Upper lobe of right lung (tissue), 1 donor: ENCODE measurements at regions not wholly inside any gene's neighbourhood (a gene's known extent, or its start where the extent isn't known, plus 50 kb on each side); places are given as distances from the start of the nearest gene placed in this dataset.

ENCODE experiments used
- ATAC-seq: fragments of 200-7000 bp; cut with Tn5 transposase; one replicate; pipeline ENCODE4 v1.9.1; 2020; ENCODE audit warnings: mild to moderate bottlenecking, moderate library complexity
- DNase-seq: peaks from one replicate; pipeline ENCODE4 v3.0.0-alpha.2; 2020
- H3K27ac ChIP-seq: fragments of 200-600 bp; one replicate; pipeline ENCODE4 v1.8.0; 2022
- H3K27me3 ChIP-seq: fragments of 200-600 bp; one replicate; pipeline ENCODE4 v1.8.0; 2022; ENCODE audit warnings: mild to moderate bottlenecking
- H3K36me3 ChIP-seq: fragments of 200-600 bp; one replicate; pipeline ENCODE4 v1.8.0; 2022
- H3K4me1 ChIP-seq: fragments of 200-600 bp; one replicate; pipeline ENCODE4 v1.8.0; 2022
- H3K4me3 ChIP-seq: fragments of 200-600 bp; one replicate; pipeline ENCODE4 v1.8.0; 2022; ENCODE audit warnings: mild to moderate bottlenecking
- H3K9me3 ChIP-seq: fragments of 200-600 bp; one replicate; pipeline ENCODE4 v1.8.0; 2022
- intact Hi-C: fragments of 100-400 bp; cut with DNase I; formaldehyde crosslinking; loops from one replicate; pipeline ENCODE4 v1.11.0; 2022
- TF ChIP-seq, protein P1 (sequence below): fragments of 200-600 bp; IDR thresholded peaks from one replicate; pipeline ENCODE4 v1.8.0; 2022; ENCODE audit warnings: antibody characterized with exemption
- donor health status: DM: no; HTN: yes; CAD: no; lungs with severe emphysema.

DNA sequence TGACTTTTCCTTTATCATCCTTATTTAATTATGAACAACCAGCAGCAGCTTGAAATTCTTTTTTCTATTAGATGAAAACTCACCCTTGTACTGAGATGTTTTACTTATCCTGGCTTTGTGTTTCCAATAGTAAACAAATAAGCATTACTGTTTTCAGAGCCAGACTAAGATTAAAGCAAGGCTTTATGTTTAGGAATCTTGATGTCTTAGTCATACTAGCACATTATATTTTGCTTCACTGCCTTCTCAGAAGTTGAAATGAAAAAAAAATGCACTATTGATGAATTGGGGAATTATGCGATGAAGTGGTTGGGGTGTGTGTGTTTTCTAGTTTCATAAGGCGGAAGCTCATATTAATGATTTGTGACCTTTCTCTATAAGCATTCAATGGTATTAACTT, 301.2 kb upstream of the E2F7 start:
- Histone ChIP-seq H3K36me3 (no peaks in the 10 kb centered on the region), H3K4me3 (no peak overlapping the region), H3K27ac (no peak overlapping the region), H3K4me1 (no peaks in the 10 kb centered on the region), H3K27me3 (no peaks in the 10 kb centered on the region), H3K9me3 (no peaks in the 10 kb centered on the region)
- intact Hi-C loops: no loop called here
- no peak for DNase-seq
- TF ChIP-seq, protein P1, sequence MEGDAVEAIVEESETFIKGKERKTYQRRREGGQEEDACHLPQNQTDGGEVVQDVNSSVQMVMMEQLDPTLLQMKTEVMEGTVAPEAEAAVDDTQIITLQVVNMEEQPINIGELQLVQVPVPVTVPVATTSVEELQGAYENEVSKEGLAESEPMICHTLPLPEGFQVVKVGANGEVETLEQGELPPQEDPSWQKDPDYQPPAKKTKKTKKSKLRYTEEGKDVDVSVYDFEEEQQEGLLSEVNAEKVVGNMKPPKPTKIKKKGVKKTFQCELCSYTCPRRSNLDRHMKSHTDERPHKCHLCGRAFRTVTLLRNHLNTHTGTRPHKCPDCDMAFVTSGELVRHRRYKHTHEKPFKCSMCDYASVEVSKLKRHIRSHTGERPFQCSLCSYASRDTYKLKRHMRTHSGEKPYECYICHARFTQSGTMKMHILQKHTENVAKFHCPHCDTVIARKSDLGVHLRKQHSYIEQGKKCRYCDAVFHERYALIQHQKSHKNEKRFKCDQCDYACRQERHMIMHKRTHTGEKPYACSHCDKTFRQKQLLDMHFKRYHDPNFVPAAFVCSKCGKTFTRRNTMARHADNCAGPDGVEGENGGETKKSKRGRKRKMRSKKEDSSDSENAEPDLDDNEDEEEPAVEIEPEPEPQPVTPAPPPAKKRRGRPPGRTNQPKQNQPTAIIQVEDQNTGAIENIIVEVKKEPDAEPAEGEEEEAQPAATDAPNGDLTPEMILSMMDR: no peak
- ATAC-seq: no peak

DNA sequence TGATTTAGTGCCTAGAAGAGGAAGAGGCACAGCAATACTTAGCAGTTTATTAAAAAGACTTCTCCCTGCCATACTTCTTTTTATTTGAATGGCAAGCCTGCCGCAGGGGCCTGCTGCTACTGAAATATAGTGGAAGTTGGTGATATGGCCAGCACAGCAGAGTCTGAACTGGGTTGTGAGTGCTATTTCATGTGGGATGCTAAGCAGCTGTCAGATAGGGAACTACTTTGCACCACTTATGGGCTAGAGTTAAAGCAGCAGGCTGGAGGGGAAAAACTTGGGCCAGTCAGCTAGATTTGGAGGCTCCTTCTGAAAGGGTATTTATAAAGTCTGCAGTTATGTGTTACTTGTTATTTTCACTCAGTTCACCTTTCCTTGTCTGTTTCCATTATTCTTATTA, 299.0 kb upstream of the E2F7 start:
- Histone ChIP-seq H3K9me3 (no peaks in the 10 kb centered on the region), H3K27me3 (no peaks in the 10 kb centered on the region), H3K36me3 (no peaks in the 10 kb centered on the region), H3K4me1 (no peaks in the 10 kb centered on the region), H3K4me3 (no peak overlapping the region), H3K27ac (no peak overlapping the region)
- no peak for ATAC-seq
- DNase-seq: no peak
- TF ChIP-seq, protein P1: no peak
- intact Hi-C loops: no loop called here

DNA sequence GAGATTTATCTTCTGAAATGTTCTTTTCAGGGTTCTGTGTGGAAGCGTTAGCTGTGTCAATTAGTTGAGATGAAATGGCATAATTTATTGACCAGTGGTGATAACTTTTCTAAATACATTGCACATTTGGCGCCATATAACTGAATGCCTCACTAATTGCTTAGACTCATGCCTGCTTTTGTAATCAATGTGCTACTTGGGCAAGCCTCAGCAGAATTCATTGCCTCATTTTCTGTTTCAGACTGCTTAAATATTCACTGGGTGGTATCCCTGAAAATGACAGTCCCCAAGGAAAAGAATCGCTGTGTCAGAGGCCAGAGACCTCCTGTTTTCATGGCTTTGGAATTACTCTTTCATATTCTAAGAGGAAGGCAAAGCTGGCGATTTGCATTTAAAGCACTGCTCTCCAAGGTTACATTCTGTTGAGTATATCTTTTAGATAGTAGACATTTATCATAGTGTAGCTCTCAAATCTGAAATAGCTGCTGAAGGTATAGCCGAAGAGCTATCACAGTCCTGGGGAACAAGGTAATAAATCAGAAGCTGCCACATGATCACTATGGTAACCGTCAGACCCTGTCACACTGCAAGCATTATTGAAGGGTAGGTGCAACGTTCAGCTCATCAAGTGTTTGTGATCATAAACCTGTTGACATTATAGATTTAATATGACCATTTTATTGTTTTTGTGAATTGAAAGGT, 297.3 kb upstream of the E2F7 start:
- Histone ChIP-seq H3K4me1 (no peaks in the 10 kb centered on the region), H3K27ac (no peak overlapping the region), H3K9me3 (no peaks in the 10 kb centered on the region), H3K4me3 (no peak overlapping the region), H3K27me3 (no peaks in the 10 kb centered on the region), H3K36me3 (no peaks in the 10 kb centered on the region)
- TF ChIP-seq, protein P1: no peak
- no peak for DNase-seq
- no peak for ATAC-seq
- intact Hi-C loops: no loop called here

DNA sequence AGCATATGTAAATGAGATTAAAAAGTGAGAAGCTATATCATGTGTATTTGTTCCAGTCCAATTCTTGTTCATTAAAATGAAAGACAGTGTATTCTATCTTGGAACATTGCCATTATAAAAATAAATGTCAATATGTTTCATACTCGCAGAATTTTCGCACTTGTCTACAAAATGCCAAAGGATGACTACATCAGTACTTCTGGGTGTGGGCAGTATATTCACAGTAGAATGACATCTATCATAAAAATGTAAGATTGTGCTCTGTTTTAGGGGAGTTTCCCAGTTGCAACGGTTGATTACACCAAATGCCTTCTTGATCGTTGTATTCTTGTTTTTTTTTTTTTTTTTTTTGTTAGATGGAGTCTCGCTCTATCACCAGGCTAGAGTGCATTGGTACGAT, 292.3 kb upstream of the E2F7 start:
- TF ChIP-seq, protein P1: no peak
- no peak overlapping the region for H3K27ac ChIP-seq
- DNase-seq: no peak
- intact Hi-C loops: no loop called here
- no peaks in the 10 kb centered on the region for H3K36me3 ChIP-seq
- no peaks in the 10 kb centered on the region for H3K9me3 ChIP-seq
- no peaks in the 10 kb centered on the region for H3K4me1 ChIP-seq
- H3K4me3 ChIP-seq: no peak overlapping the region
- H3K27me3 ChIP-seq: no peaks in the 10 kb centered on the region
- ATAC-seq: no peak

DNA sequence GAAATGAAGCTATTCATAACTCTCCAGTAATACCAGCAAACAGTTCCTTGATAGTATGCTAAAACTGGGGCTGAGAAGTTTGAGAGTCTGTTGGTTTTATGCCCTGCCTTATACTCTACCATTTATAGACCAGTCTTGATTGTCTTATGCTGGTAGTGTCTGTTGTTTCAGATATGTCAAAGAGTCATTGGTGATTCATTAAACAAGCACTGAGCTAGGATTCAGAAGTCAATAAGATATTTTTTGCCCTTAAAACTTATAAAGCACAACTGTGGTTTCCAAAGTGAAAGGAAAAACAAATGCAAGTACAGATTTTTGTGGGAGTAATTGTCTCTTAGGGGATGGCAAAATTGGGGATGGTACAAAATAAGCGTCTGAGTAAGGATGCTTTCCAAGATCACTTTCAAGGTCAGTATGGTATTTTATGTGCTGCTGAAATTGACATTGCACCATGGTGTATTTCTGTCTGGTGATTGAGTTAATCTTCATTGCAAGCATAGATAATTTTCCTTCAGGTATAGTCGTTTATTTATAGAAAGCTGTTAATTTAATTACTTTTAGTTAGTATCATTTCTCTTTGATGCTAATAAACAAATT, 289.5 kb upstream of the E2F7 start:
- H3K36me3 ChIP-seq: no peaks in the 10 kb centered on the region
- H3K4me1 ChIP-seq: no peaks in the 10 kb centered on the region
- H3K27ac ChIP-seq: no peak overlapping the region
- no peaks in the 10 kb centered on the region for H3K27me3 ChIP-seq
- intact Hi-C loops: no loop called here
- TF ChIP-seq, protein P1: no peak
- DNase-seq (no peak), ATAC-seq (no peak)
- H3K4me3 ChIP-seq: no peak overlapping the region
- no peaks in the 10 kb centered on the region for H3K9me3 ChIP-seq
